HUES64 (cell line): ENCODE measurements at regions not wholly inside any gene's neighbourhood (a gene's known extent, or its start where the extent isn't known, plus 50 kb on each side); places are given as distances from the start of the nearest gene placed in this dataset.

ENCODE experiments used
- H3K27ac ChIP-seq: 2 replicates; pipeline ENCODE4 v1.7.0; 2013; ENCODE audit warnings: low read depth, low read length, inconsistent platforms
- H3K27me3 ChIP-seq: 2 replicates; pipeline ENCODE4 v1.6.1; 2013; ENCODE audit warnings: mild to moderate bottlenecking, low read length; ENCODE audit not compliant: insufficient read depth
- H3K36me3 ChIP-seq: 2 replicates; pipeline ENCODE4 v1.6.1; 2013; ENCODE audit warnings: mild to moderate bottlenecking, low read length; ENCODE audit not compliant: insufficient read depth
- H3K4me1 ChIP-seq: 2 replicates; pipeline ENCODE4 v1.6.1; 2013; ENCODE audit warnings: mild to moderate bottlenecking, low read length, moderate library complexity; ENCODE audit not compliant: insufficient read depth
- H3K4me3 ChIP-seq: 2 replicates; pipeline ENCODE4 v1.5.1; 2013; ENCODE audit warnings: mild to moderate bottlenecking, low read length, moderate library complexity
- H3K9ac ChIP-seq: 2 replicates; pipeline ENCODE4 v1.6.1; 2013; ENCODE audit warnings: mild to moderate bottlenecking, low read depth, low read length
- H3K9me3 ChIP-seq: 2 replicates; pipeline ENCODE4 v1.6.1; 2013; ENCODE audit warnings: low read depth, low read length; ENCODE audit not compliant: insufficient read depth
- WGBS: fragments of 150-250, 120-280 bp; methylation state at CpG from one replicate; pipeline ENCODE4 v1.1.7; 2013; ENCODE audit warnings: missing lambda C conversion rate; 5-methylcytosine and 5-hydroxymethylcytosine counted together

- 97% methylated on average over 15 of the region's 15 CpGs for WGBS
- H3K4me1 ChIP-seq: 0 out of 2 replicates have a peak, but pooled peaks cover 6% of the 10 kb centered on the region
- H3K9ac ChIP-seq: no peak overlapping the region
- H3K27me3 ChIP-seq: no peaks in the 10 kb centered on the region
- no peak overlapping the region for H3K4me3 ChIP-seq
- H3K9me3 ChIP-seq: no peaks in the 10 kb centered on the region
- H3K36me3 ChIP-seq: no peaks in the 10 kb centered on the region
- H3K27ac ChIP-seq: no peak overlapping the region
Observed at GRCh38 chr13:62333466-62333865, 917.8 kb upstream of the PCDH20 start.

GRCh38 chr13:62331384-62331783 lies 915.7 kb upstream of the PCDH20 start:
- Histone ChIP-seq H3K9me3 (no peaks in the 10 kb centered on the region), H3K27ac (no peak overlapping the region), H3K4me1 (no peaks in the 10 kb centered on the region), H3K27me3 (no peaks in the 10 kb centered on the region), H3K9ac (no peak overlapping the region), H3K4me3 (no peak overlapping the region), H3K36me3 (no peaks in the 10 kb centered on the region)
- WGBS: no CpG with 5 or more reads among the region's 2 CpGs

GRCh38 chr13:62327367-62327766 lies 911.7 kb upstream of the PCDH20 start:
- H3K9me3 ChIP-seq: no peaks in the 10 kb centered on the region
- H3K27me3 ChIP-seq: no peaks in the 10 kb centered on the region
- H3K36me3 ChIP-seq: no peaks in the 10 kb centered on the region
- 95% methylated on average over 2 of the region's 3 CpGs for WGBS
- no peak overlapping the region for H3K4me3 ChIP-seq
- no peaks in the 10 kb centered on the region for H3K4me1 ChIP-seq
- H3K27ac ChIP-seq: no peak overlapping the region
- no peak overlapping the region for H3K9ac ChIP-seq

GRCh38 chr13:62324842-62325241 lies 909.2 kb upstream of the PCDH20 start:
- no peaks in the 10 kb centered on the region for H3K36me3 ChIP-seq
- no peaks in the 10 kb centered on the region for H3K9me3 ChIP-seq
- H3K9ac ChIP-seq: no peak overlapping the region
- H3K4me3 ChIP-seq: no peak overlapping the region
- H3K27me3 ChIP-seq: no peaks in the 10 kb centered on the region
- no peaks in the 10 kb centered on the region for H3K4me1 ChIP-seq
- no CpG with 5 or more reads among the region's 1 CpG for WGBS
- H3K27ac ChIP-seq: no peak overlapping the region

- WGBS: 89% methylated on average over 2 of the region's 2 CpGs
- Histone ChIP-seq H3K4me3 (no peak overlapping the region), H3K9me3 (no peaks in the 10 kb centered on the region), H3K4me1 (no peaks in the 10 kb centered on the region), H3K27ac (no peak overlapping the region), H3K36me3 (no peaks in the 10 kb centered on the region), H3K27me3 (no peaks in the 10 kb centered on the region), H3K9ac (no peak overlapping the region)
Observed at GRCh38 chr13:62321895-62322294, 906.2 kb upstream of the PCDH20 start.

- Histone ChIP-seq H3K4me3 (no peak overlapping the region), H3K9me3 (no peaks in the 10 kb centered on the region), H3K27ac (no peak overlapping the region), H3K9ac (no peak overlapping the region), H3K27me3 (no peaks in the 10 kb centered on the region), H3K36me3 (no peaks in the 10 kb centered on the region), H3K4me1 (no peaks in the 10 kb centered on the region)
- 88% methylated on average over 1 of the region's 1 CpG for WGBS
Observed at GRCh38 chr13:62321139-62321538, 905.5 kb upstream of the PCDH20 start.

GRCh38 chr13:62320129-62321108 lies 904.8 kb upstream of the PCDH20 start:
- H3K9ac ChIP-seq: no peak overlapping the region
- H3K27ac ChIP-seq: no peak overlapping the region
- no peaks in the 10 kb centered on the region for H3K9me3 ChIP-seq
- no peaks in the 10 kb centered on the region for H3K27me3 ChIP-seq
- no peaks in the 10 kb centered on the region for H3K36me3 ChIP-seq
- no peak overlapping the region for H3K4me3 ChIP-seq
- no peaks in the 10 kb centered on the region for H3K4me1 ChIP-seq
- 100% methylated on average over 2 of the region's 4 CpGs for WGBS

- Histone ChIP-seq H3K9me3 (no peaks in the 10 kb centered on the region), H3K9ac (no peak overlapping the region), H3K4me1 (no peaks in the 10 kb centered on the region), H3K36me3 (no peaks in the 10 kb centered on the region), H3K27ac (no peak overlapping the region), H3K27me3 (no peaks in the 10 kb centered on the region), H3K4me3 (no peak overlapping the region)
- WGBS: 96% methylated on average over 3 of the region's 3 CpGs
Observed at GRCh38 chr13:62309904-62310303, 894.3 kb upstream of the PCDH20 start.

- Histone ChIP-seq H3K4me3 (no peak overlapping the region), H3K9ac (no peak overlapping the region), H3K27me3 (no peaks in the 10 kb centered on the region)
Observed at GRCh38 chr13:62305756-62306155, 890.1 kb upstream of the PCDH20 start.

GRCh38 chr13:62302341-62302740 lies 886.7 kb upstream of the PCDH20 start:
- no peaks in the 10 kb centered on the region for H3K27me3 ChIP-seq
- H3K9me3 ChIP-seq: no peaks in the 10 kb centered on the region
- H3K4me1 ChIP-seq: no peaks in the 10 kb centered on the region
- no peaks in the 10 kb centered on the region for H3K36me3 ChIP-seq
- H3K27ac ChIP-seq: no peak overlapping the region
- 100% methylated on average over 1 of the region's 2 CpGs for WGBS
- no peak overlapping the region for H3K9ac ChIP-seq
- no peak overlapping the region for H3K4me3 ChIP-seq

More at GRCh38 chr13:62305756-62306155, 890.1 kb upstream of the PCDH20 start:
- Histone ChIP-seq H3K27ac (no peak overlapping the region), H3K4me1 (no peaks in the 10 kb centered on the region), H3K9me3 (no peaks in the 10 kb centered on the region), H3K36me3 (no peaks in the 10 kb centered on the region)
- WGBS: 93% methylated on average over 2 of the region's 3 CpGs

GRCh38 chr13:62299988-62300387 lies 884.3 kb upstream of the PCDH20 start:
- Histone ChIP-seq H3K27ac (no peak overlapping the region), H3K27me3 (no peaks in the 10 kb centered on the region), H3K9me3 (no peaks in the 10 kb centered on the region), H3K9ac (no peak overlapping the region), H3K4me1 (no peaks in the 10 kb centered on the region), H3K36me3 (no peaks in the 10 kb centered on the region), H3K4me3 (no peak overlapping the region)
- WGBS: 92% methylated on average over 2 of the region's 3 CpGs
